GM06990 (cell line): ENCODE measurements at regions not wholly inside any gene's neighbourhood (a gene's known extent, or its start where the extent isn't known, plus 50 kb on each side); places are given as distances from the start of the nearest gene placed in this dataset.

Experiments used
- DNase-seq: peaks from one replicate; pipeline ENCODE4 v3.0.0-alpha.2; 2011; ENCODE audit not compliant: insufficient read length; ENCODE audit errors: extremely low read depth
- H3K27me3 ChIP-seq: replicated peaks from 2 replicates; pipeline ENCODE4 v1.6.0; 2011; ENCODE audit warnings: low read length; ENCODE audit not compliant: control insufficient read depth, insufficient read depth
- H3K36me3 ChIP-seq: 2 replicates; pipeline ENCODE4 v1.5.1; 2011; ENCODE audit warnings: low read length; ENCODE audit not compliant: control insufficient read depth, insufficient read depth
- H3K4me3 ChIP-seq: replicated peaks from 2 replicates; pipeline ENCODE4 v1.5.1; 2011; ENCODE audit warnings: low read depth, mild to moderate bottlenecking, control low read depth, low read length
- CTCF ChIP-seq: IDR thresholded peaks from 2 replicates; pipeline ENCODE4 v1.5.1; 2011; ENCODE audit warnings: low read length, control low read depth, mild to moderate bottlenecking, inconsistent platforms; ENCODE audit not compliant: insufficient read depth, poor library complexity, severe bottlenecking

DNA sequence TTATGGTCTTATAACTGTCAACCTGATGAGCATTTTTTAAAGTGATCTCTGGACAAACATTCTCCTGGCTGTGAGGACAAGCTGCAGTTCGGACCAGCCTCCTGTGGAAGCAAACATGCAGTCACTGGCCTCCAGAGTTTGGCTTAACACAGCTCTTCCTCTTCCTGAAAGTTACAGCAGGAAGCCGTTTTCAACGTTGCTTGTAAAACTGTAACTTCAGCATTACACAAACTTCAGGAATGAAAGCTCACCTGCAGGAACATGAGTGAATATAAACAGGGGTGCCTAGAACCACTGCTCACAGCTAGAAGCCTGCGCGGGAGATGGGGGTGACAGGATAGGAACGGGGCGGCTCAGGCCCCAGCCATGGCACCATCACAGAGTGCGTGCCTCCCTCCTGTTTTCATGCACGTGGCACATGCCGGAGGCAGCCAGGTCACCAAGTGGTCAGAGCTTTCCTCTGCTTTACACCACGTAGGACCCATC, 292.9 kb upstream of the PITRM1 start:
- Histone ChIP-seq H3K27me3 (no peaks in the 10 kb centered on the region), H3K4me3 (no peak overlapping the region), H3K36me3 (no peaks in the 10 kb centered on the region)
- TF ChIP-seq CTCF, result no peak
- DNase-seq, result no peak

- DNase-seq, result no peak
- H3K27me3 ChIP-seq, result no peaks in the 10 kb centered on the region
- H3K4me3 ChIP-seq, result no peak overlapping the region
- TF ChIP-seq CTCF, result no peak
- H3K36me3 ChIP-seq, result no peaks in the 10 kb centered on the region
These were observed 292.3 kb upstream of the PITRM1 start for GRCh38 chr10:3464760-3465405.

DNA sequence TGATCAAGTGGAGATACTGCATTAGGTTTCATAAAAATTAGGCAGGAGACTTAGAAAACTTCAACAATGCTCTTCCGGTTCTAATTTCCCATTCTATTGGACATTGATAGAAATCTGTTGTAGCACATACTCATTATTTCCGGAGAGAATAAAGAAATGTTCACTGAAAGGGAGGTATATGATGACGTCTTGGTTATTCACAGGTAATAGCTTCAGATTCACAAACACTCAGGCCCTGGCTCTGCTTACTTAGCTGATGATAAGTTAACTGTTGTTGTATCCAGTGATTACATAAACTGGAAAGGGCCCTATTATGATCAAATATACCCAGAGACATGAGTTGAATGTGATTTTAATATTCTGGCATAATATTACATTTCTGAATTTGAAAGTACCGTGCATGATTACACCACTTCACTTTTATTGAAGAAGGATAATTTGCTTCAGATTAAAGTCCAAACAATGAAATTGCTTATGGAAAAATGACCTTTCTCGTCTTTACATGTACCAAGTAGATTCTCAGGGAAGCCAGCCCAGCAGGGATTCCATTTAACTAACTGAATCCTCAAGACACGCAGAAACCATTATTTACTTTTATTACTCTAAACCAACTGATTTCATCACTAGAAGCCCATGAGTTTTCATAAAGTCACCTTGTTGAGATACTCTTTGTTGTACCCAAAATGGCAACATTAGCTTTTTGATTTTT, 288.0 kb upstream of the PITRM1 start:
- H3K27me3 ChIP-seq, result no peaks in the 10 kb centered on the region
- no peak for DNase-seq
- TF ChIP-seq CTCF, result no peak
- no peak overlapping the region for H3K4me3 ChIP-seq
- no peaks in the 10 kb centered on the region for H3K36me3 ChIP-seq

DNA sequence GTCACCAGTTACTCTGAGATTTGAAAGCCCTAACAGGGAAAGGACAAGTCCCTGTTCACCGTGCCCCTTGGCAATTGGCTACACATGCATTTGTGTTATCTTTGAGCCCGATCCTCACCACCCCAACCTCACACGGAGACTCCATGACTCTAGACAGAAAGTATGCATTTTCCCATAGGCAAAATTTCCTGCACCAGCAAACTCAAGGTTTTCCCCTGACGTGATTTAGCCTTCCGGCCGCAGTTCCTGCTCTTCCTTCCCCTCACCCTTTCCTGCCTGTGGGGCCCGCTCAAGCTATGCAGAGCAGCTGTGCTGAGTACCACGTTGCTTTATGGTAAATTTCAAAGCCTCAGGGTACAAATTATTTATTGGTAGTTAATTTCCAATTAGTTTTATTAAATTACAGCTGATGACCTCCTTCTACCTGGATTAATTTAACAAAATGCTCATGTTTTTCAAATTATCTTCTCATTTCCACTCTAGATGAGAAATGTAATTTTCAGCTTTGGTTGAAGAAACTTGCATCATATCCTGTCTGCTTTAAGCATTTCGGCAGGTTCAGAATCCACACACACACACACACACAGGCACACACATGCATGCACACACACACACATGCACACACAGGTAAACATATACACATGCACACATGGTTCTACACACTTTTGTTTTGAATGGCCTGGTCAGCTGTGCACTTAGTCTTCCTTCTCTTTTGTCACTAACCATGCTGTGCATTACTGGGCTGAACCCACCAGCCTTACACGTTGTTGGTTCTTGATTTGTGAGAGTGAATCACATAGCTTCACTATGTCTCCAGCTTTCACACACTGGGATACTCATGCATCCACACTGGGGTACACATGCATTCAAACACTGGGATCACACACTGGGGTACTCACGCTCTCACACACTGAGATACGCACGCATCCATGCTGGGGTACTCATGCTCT, 283.1 kb upstream of the PITRM1 start:
- H3K36me3 ChIP-seq, result no peaks in the 10 kb centered on the region
- DNase-seq, result no peak
- no peaks in the 10 kb centered on the region for H3K27me3 ChIP-seq
- no peak for TF ChIP-seq CTCF
- no peak overlapping the region for H3K4me3 ChIP-seq

- Histone ChIP-seq H3K4me3 (no peak overlapping the region), H3K27me3 (no peaks in the 10 kb centered on the region), H3K36me3 (no peaks in the 10 kb centered on the region)
- no peak for TF ChIP-seq CTCF
- DNase-seq, result no peak
These were observed 280.2 kb upstream of the PITRM1 start for GRCh38 chr10:3452683-3453361.
